HT-29 (cell line): ENCODE measurements at regions not wholly inside any gene's neighbourhood (a gene's known extent, or its start where the extent isn't known, plus 50 kb on each side); places are given as distances from the start of the nearest gene placed in this dataset.
A peak's percentile ranks its signal among the peaks of the same experiment; 100 is the strongest.

Experiments used
- DNase-seq: peaks from one replicate; pipeline ENCODE4 v3.0.0-alpha.2; 2015; ENCODE audit warnings: low spot score

GRCh38 chr10:117638200-117638599, 95.7 kb downstream of the EMX2 start:
- DNase-seq: no peak

- no peak for DNase-seq
Measured at GRCh38 chr10:117638664-117639200, 96.2 kb downstream of the EMX2 start.

- no peak for DNase-seq
Measured at GRCh38 chr10:117640406-117640805, 97.9 kb downstream of the EMX2 start.

- no peak for DNase-seq
Measured at GRCh38 chr10:117646718-117647117, 104.2 kb downstream of the EMX2 start.

- DNase-seq: no peak
Measured at GRCh38 chr10:117647306-117647705, 104.8 kb downstream of the EMX2 start.

GRCh38 chr10:117651121-117651520, 108.6 kb downstream of the EMX2 start:
- no peak for DNase-seq

- no peak for DNase-seq
Measured at GRCh38 chr10:117652228-117653169, 110.0 kb downstream of the EMX2 start.

GRCh38 chr10:117653170-117653515, 110.6 kb downstream of the EMX2 start:
- peak; percentile 31 for DNase-seq

- DNase-seq: no peak
Measured at GRCh38 chr10:117654105-117654504, 111.6 kb downstream of the EMX2 start.

- DNase-seq: no peak
Measured at GRCh38 chr10:117656385-117657367, 114.1 kb downstream of the EMX2 start.

GRCh38 chr10:117661316-117661715, 118.8 kb downstream of the EMX2 start:
- DNase-seq: no peak

GRCh38 chr10:117662126-117662525, 119.6 kb downstream of the EMX2 start:
- no peak for DNase-seq

GRCh38 chr10:117662751-117663540, 120.4 kb downstream of the EMX2 start:
- DNase-seq: no peak

GRCh38 chr10:117663750-117664149, 121.2 kb downstream of the EMX2 start:
- no peak for DNase-seq

- no peak for DNase-seq
Measured at GRCh38 chr10:117664288-117664687, 121.7 kb downstream of the EMX2 start.

GRCh38 chr10:117666166-117666565, 123.6 kb downstream of the EMX2 start:
- DNase-seq: no peak

GRCh38 chr10:117666965-117667364, 124.4 kb downstream of the EMX2 start:
- DNase-seq: no peak

- no peak for DNase-seq
Measured at GRCh38 chr10:117667831-117668230, 125.3 kb downstream of the EMX2 start.

- DNase-seq: no peak
Measured at GRCh38 chr10:117668327-117669008, 125.9 kb downstream of the EMX2 start.

- no peak for DNase-seq
Measured at GRCh38 chr10:117669122-117669521, 126.6 kb downstream of the EMX2 start.
